Activated T-helper 9 cell treated with anti-CD3 and anti-CD28 coated beads, Interleukin-2, amount 50 U/mL, for 16 hours (primary cell): ENCODE measurements at regions not wholly inside any gene's neighbourhood (a gene's known extent, or its start where the extent isn't known, plus 50 kb on each side); places are given as distances from the start of the nearest gene placed in this dataset.

Experiments used
- DNase-seq: peaks from one replicate; pipeline ENCODE4 v3.0.0-alpha.2; 2020; ENCODE audit warnings: low read depth

DNA sequence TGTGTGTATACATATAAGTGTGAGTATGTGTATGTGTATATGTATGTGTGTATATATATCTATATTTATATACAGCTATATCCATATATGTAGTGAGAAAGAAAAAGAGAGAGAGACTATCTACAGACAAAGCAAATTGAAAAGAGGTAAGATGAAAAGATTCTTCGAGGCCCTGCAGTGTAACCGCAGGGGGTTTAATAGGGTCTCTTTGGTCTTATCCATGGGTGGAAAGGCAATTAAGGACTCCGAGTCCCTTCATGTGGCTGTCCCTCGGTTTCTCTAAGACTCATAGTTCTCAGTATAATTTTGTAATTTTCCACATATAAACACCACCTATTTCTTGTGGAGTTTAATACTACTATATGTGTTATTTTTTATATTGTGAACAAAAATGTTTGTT, 50.6 kb upstream of the JAZF1 start:
- no peak for DNase-seq

DNA sequence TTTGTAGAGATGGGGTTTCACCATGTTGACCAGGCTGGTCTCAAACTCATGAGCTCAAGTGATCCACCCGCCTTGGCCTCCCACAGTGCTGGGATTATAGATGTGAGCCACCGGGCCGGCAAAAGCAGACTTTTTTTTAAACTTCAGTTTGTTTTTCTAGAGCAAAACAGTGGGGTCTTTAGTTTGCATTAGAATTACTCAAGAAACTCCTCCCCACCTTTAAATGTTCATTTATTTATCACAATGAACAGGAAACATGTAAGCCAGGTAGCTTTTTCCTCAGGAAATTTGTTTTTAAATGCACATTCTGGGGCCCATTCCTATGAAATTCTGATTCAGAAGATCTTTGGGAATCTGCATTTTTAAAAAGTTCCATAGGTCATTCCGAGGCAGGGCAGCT, 56.0 kb upstream of the JAZF1 start:
- no peak for DNase-seq

DNA sequence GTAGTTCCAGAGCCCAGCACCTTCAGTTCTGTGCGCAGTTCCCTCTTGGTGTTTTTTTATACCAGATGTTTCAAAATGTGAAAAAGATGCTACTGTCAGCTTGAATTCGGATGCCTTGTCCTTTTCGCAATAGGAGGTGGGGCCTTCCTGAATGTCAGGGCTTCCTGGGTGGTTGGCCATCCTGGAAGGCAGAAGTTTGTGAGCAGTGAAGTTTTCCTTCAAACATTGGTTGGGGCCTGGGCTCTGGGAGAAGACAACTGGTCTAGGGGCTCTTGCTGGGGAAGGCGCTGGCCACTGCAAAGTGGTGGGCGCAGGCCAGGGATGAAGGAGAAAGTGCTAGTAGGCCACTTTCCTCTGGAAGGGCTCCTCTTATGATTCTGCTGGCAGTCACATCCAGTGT, 56.8 kb upstream of the JAZF1 start:
- DNase-seq, result no peak

DNA sequence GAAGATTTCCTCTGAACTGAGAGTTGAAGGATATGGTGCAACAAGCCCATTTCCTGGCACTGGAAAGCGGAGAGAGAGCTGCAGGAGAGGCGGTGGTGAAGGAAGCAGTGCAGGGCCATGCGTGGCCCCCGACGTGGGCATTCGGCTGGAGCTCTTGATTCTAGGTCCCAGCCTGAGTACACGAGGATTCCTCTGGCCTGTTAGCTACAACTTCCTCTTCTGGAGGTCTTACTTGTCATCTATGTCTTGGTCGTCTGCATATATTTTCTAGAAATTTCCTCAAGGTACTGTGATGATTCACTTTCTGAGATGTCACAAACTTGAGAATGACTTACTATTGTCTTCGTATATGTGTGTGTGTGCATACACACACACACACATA, 59.2 kb upstream of the JAZF1 start:
- no peak for DNase-seq

DNA sequence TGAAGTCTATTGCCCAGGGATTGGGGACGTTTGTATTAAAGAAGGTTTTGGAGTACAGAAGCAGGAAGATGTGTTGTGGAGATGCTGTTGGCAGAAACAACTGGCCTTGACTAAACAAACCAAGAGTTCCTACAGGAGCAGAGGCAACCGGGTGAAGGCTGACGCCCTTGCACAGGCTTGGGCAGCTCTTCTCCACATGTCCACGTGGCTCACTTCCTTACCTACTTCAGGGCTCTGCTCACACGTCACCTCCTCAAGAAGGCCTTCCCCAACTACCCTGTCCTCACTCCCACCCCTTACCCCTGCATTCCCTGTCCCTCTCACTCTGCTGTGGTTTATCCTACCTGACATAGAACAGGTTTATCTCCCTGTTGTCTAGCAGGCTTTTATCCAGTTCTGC, 59.9 kb upstream of the JAZF1 start:
- DNase-seq, result no peak

DNA sequence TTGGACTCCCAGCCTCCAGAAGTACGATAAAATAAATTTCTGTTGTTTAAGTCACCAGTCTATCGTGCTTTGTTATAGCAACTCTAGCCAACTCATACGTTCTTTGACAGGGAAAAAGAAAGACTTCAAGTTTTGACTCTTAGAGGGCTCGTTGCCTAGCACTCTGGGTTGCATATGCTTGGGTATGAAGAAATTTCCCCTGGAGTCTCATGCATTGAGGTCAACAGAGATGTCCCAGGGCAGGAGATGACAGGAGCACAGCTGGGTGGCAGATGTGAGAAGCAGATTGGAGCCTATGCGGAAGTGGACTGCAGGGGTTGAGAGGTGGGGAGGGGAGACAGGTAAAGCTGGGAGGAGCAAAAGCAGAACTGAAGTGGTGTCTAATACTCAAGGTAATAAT, 63.3 kb upstream of the JAZF1 start:
- no peak for DNase-seq

DNA sequence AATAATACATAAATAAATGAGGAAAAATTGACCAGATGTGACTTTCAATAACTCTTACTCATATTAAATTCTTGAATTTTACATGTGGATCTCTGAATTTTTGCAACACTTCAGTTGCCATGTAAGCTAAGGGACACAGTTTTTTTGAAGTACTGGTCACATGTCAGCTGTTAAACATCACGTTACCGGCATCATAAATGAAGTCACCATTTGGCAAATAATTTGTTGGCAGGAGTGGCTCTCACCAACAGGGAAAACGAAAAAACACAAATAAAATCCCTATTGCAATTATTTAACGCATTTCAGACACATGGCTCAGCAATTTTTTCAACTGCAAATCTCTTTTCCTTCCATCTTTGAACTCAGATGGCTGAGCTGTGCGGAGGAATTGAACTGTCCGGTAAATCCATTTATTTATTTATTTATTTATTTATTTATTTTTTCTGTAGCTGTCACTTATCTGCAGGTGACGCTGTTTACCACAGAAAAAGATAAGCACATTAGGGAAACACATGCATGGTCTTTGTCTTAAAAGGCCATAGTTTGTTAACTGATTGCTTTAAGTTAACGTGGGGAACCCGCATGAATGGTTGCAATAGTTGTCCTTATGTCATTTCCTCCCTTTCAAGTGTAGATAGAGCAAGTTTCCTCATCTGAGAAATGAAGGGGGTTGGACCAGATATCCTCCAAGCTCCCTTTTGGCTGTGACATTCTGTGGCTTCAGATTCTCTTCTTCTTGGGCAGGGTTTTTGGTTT, 64.7 kb upstream of the JAZF1 start:
- no peak for DNase-seq

DNA sequence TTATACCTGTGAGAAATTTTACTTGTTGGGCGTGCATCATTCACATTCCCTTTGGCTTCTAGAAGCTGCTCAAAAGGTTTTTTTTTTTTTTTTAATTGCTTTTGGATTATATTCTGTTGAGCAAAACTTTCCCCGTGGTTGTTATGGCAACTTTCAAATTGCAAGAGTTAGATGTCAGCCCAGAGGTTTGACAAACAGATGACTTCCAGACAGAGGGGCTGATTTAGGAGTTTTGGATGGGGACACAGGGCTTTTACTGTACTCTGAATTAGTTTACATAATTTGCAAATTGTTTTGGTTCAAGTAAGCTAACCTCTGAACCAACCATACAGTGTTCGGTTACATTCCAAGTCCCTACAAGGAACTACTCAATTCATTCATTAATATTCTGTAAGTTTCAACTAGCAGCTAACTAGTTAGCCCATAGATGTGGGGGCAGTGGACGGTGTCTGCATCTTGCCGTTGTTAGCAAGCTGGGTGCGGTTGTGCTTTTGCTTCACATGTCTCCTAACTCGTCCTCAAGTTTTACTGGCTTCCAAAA, 66.4 kb upstream of the JAZF1 start:
- no peak for DNase-seq

DNA sequence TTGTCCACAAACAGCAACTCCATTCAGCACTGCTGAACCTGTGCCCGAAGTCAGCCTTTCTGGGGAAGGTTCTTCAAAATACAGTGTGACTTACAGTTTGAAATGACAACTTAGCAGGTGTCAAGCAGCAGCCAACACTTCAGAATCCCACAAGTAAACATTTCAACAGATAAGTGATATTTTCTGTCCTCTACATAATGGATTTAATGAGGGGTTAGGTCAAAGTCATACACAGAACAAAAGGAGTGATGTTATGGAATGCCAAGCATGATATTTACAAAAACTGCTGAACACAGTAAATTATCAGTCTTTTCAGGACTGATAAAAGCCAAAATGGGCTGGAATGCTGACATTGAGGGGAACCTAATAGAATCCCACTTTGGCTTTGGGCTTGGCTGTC, 77.6 kb upstream of the JAZF1 start:
- no peak for DNase-seq

DNA sequence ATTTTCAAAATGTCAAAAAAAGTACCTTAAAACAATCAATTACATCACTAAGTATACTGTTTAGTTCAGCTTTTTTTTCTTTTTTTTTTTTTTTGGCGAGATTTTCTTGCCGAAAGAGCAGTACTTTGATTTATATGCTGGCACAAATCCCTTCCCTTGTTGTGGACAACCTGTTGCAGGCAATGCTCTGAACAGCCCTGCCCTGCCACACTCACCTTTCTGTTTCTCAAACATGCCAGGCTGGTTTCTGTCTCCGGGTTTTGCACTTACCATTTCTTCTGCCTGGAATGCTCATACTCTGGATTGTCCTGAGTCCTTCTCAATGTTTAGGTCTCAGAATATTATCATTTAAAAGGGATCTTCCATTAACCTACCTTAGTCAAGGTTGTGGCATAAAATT, 80.4 kb upstream of the JAZF1 start:
- no peak for DNase-seq

DNA sequence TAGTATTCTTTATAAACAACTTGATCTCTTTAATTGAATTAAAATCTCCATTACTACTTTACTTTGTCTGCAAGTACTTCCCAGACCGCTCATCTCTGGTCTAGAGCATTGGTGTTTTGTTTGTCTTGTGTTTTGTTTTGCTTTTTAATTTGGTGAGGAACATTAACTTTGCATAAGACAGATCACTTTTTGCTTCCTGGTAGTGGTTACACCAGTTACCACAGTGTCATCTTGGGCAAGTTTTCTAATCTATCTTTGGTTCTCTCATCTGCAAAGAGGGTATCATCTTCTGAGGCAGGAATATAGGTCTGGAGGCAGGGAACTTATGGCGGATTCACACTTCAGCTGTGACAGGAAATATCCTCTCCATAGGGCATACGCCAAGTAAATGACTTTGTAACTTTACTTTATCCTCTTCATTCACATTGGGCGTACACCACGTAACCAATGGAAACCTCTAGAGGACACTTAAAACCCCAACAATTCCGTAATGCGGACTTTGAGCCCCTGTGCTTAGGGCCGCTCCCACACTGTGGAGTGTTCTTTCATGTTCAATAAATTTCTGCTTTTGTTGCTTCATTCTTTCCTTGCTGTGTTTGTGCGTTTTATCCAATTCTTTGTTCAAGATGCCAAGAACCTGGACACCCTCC, 83.2 kb upstream of the JAZF1 start:
- no peak for DNase-seq

DNA sequence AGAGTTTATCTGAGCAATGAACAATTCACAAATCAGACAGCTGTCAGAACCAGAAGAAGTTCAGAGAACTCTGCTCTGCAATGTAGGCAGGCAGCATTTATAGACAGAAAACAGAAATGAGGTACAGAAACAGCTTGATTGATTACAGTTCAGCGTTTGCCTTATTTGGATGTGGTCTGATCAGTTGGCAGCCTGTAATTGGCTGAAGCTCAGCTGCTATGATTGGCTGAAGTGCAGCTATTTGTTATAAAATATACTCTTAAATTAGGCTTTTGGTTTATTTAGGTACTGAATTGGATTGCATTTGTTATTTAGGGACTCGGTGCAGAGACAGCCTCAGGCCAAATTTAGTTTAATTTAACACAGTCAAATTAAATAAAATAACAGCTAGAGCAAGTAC, 85.8 kb upstream of the JAZF1 start:
- DNase-seq, result no peak

DNA sequence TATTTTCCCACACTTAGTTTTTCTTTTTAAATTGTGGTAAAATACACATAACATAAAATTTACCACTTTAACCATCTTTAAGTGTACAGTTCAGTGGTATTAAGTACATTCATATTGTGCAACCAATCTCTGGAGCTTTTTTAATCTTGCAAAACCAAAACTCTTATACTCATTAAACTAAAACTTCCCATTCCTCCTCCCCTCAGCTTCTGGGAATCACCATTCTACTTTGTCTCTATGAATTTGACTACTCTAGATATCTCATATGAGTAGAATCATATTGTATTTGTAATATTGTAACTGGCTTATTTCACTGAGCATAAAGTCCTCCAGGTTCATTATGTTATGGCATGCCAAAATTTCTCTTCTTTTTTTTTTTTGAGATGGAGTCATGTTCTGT, 86.4 kb upstream of the JAZF1 start:
- DNase-seq, result no peak

DNA sequence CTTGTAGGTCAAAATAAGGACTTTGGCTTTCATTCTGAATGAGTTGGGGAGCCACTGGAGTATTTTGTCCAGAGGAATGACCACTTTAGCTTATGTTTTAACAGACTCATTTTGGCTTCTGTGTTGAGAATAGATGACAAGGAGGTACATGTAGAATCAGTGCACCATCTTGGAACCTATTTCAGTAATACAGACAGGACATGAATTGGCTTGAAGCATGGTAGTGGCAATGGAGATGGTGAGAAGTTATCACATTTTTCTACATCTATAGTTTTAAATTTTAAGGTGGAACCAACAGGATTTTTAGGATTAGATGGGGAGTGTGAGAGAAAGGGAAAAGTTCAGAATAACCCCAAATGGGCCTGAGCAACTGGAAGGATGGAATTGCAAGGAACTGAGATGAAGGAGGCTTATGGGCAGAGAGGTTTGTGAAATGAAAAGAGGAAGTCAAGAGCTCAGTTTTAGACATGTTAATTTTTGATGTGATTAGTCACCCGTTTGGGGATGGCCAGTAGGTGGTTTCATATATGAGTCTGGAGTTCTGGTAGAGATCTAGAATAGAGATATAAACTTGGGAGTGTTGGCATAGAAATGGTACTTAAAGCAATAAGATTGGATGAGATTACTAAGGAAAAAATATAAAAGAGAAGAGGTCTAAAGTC, 89.2 kb upstream of the JAZF1 start:
- DNase-seq, result no peak

DNA sequence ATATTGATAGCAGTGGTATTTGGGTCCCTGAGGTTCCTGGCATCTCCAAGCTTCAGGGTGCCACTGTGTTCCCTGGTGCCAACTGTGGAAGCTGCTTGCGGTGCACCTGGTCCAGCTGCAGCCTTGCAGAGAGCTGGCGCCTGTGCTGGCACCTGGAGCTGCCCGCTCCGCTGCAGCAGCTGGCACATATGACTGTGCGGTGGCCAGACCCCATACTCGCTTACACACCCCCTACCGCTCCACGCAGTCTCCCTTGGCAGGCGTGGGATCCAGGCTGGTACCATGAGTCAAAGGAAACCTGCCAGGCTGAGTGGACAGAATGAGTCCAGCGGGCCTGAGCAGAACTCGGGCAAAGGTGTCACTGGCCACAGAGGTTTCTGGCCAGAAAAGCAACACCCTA, 89.9 kb upstream of the JAZF1 start:
- no peak for DNase-seq

DNA sequence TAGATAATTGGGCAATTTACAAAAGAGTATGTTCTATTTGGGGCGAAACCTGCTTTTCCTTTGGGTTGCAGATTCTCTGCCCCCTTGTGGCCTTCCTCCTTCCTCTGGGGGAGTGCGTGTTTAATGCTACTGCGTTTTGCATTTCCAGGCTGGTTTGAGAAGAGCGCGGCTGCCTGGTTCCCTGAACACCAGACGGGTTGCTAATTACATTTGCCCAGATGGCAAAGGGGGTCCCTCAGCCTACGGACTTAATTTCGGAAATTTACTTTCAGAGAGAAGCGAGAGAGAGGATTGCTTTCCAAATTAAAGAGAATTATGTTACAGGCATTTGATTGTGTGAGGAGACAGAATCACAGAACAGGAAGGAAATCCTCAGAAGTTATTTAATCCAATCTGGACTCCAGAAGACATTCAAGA, 91.9 kb upstream of the JAZF1 start:
- no peak for DNase-seq

DNA sequence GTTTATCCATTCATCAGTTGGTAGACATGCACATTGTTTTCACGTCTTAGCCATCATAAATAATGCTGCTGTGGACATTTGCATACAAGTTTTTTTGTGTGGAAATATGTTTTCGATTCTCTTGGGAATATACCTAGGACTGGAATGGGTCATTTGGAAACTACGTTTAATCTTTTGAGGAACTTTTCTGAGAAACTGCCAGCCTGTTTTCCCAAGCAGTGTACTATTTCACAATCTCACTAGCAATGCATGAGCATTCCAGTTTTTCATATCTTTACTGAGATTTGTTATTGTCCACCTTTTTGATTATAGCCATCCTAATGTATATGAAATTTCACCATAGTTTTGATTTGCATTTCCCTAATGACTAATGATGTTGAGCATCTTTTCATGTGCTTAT, 95.7 kb upstream of the JAZF1 start:
- no peak for DNase-seq

DNA sequence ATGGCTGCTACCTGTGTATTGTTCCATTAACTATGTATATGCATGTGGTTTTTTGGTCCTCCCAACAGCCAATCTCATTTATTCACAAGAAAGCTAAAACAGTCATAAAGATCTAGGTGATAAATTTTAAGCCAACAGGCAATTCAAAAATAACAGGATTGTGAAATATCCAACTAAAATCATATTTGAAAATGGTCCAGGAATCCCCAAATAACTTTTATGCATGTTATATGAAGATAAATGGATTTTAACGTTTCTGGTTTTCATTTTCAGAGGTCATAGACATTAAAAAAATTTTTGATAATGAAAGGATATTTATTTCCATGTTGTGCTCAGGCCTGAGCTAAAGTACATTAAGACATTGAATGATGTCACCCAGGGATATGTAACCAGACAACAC, 96.8 kb upstream of the JAZF1 start:
- DNase-seq, result no peak

DNA sequence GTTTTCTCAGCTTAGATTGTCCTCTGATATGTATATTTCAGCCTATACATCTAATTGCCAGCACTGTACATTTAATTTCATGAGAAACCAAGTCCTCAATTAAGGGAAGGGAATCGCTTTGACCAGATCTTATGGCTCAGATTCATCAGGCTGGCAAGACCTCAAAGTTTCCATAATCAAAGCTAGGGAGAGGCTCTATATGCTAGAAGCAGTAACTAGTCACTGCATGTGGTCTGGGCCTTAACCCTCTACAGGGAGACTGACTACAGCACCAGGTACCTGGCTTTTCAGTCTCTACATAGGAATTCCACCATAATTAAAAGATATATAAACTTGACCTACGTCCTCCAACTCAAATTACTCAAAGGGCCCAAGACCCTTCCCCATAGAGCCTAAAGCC, 97.4 kb upstream of the JAZF1 start:
- DNase-seq, result no peak

DNA sequence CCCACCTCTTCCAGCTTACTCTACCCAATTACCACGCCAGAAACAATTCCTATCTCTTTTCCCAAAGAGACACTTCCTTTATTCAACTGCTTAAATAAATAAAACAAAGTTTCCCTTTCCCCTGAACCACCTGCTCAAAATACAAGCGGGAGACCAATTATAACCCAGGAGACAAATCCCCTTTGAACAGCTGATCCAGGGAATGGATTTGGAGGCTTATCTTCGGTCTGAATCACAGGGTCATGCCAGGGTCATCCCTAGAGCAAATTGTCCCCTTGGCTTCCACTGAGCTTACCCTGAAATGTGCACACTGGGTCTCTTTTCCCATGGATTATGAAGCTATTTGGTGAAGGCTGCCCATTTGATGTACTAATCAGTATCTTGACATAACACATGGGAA, 99.9 kb upstream of the JAZF1 start:
- DNase-seq, result no peak

DNA sequence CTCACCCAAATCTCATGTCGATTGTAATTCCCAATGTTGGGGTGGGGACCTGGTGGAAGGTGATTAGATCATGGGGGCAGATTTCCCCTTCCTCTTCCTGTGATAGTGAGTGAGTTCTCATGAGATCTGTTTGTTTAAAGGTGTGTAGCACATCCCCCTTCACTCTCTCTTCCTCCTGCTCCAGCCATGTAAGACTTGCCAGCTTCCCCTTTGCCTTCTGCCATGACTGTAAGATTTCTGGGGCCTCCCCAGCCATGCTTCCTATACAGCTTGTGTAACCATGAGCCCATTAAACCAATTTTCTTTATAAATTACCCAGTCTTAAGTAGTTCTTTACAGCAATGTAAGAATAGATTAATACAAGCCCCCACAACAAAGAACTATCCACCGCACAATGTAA, 109.9 kb upstream of the JAZF1 start:
- no peak for DNase-seq

DNA sequence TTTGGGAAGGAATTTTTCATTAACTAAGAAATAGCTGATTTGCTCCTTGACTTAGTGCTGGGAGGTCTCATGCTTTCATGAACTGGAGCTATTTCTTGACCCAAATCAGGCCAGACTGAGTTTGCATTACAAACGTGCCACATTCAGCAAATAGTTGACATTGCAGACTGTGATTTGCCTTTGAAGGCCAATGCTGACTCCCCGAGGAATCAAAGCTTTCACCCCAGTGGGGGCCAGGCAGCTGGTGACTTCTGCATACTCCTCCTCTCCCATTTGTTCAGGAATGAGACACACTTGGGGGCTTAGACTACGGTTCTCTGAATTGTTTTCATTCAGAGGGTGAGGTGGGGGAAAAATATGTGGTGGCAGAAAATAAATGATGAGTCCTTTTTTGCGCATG, 111.0 kb upstream of the JAZF1 start:
- no peak for DNase-seq

DNA sequence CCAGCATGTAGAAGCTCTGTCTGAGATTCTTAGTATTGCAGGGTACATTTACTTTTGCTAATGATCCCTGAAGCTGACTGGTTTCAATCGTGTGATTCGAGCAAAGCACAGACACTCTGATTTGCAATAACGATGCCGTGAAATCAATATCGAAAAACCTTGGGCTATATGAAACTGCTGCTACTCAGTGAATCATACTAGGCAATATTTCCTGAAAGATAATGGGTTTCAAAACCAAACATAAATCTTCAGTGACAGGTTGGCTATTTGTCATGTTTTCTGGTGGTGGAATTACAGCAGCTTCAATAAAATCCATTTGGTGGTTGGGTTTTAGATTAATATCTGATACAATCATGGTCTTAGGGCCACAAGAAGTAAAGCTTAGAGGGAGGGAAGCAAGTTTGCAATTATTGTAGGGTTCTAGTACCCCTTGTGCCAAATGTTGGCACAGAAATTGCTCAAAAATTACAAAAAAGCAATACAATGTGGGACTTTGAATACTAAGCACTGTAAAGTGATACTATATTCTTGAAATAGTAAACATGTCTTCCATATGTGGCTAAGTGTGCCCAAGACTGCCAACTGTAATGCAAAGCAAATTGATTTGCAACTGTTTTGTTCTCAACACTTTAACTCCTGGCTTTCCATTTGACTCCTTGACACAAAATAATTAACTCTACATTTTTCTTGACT, 112.4 kb upstream of the JAZF1 start:
- DNase-seq, result no peak
